Endodermal cell (in vitro differentiated cells): ENCODE measurements at regions not wholly inside any gene's neighbourhood (a gene's known extent, or its start where the extent isn't known, plus 50 kb on each side); places are given as distances from the start of the nearest gene placed in this dataset.
"Not testable (repeated sequence)": the region's sequence is repeated elsewhere in the genome, so short reads cannot be mapped to it uniquely, and the experiment has no call there.

Source experiments
- DNase-seq: peaks from one replicate; pipeline ENCODE4 v3.0.0-alpha.2; 2017
- H3K27ac ChIP-seq: 2 replicates; pipeline ENCODE4 v1.5.1; 2013; ENCODE audit warnings: mild to moderate bottlenecking, low read depth, low read length, moderate library complexity
- H3K27me3 ChIP-seq: 2 replicates; pipeline ENCODE4 v1.6.1; 2013; ENCODE audit warnings: mild to moderate bottlenecking, low read length, moderate library complexity; ENCODE audit not compliant: insufficient read depth, control insufficient read depth, poor library complexity, severe bottlenecking
- H3K36me3 ChIP-seq: 2 replicates; pipeline ENCODE4 v1.7.0; 2013; ENCODE audit warnings: mild to moderate bottlenecking, low read length, moderate library complexity; ENCODE audit not compliant: control insufficient read depth, insufficient read depth
- H3K4me1 ChIP-seq: one replicate; pipeline ENCODE4 v1.7.0; 2013; ENCODE audit warnings: low read length; ENCODE audit not compliant: control insufficient read depth, insufficient read depth
- H3K4me3 ChIP-seq: 2 replicates; pipeline ENCODE4 v1.5.1; 2013; ENCODE audit warnings: mild to moderate bottlenecking, low read length, moderate library complexity
- H3K9ac ChIP-seq: 2 replicates; pipeline ENCODE4 v1.6.1; 2013; ENCODE audit warnings: mild to moderate bottlenecking, low read length, moderate library complexity; ENCODE audit not compliant: poor library complexity, severe bottlenecking; ENCODE audit errors: extremely low read depth
- H3K9me3 ChIP-seq: 2 replicates; pipeline ENCODE4 v1.6.1; 2013; ENCODE audit warnings: mild to moderate bottlenecking, low read length, moderate library complexity; ENCODE audit not compliant: control insufficient read depth
- H3K27ac Mint-ChIP-seq: 2 replicates; pipeline ENCODE4 v1.8.0; 2020; ENCODE audit warnings: mixed read lengths
- H3K27me3 Mint-ChIP-seq: 2 replicates; pipeline ENCODE4 v1.8.0; 2021; ENCODE audit warnings: mild to moderate bottlenecking, mixed read lengths; ENCODE audit not compliant: insufficient read depth
- H3K36me3 Mint-ChIP-seq: 2 replicates; pipeline ENCODE4 v1.8.0; 2020; ENCODE audit warnings: low read depth, mixed read lengths
- H3K4me1 Mint-ChIP-seq: 2 replicates; pipeline ENCODE4 v1.8.0; 2020; ENCODE audit warnings: mixed read lengths
- H3K4me3 Mint-ChIP-seq: 2 replicates; pipeline ENCODE4 v1.8.0; 2020; ENCODE audit warnings: mild to moderate bottlenecking, moderate library complexity, mixed read lengths
- H3K9me3 Mint-ChIP-seq: 2 replicates; pipeline ENCODE4 v1.8.0; 2020; ENCODE audit warnings: mild to moderate bottlenecking, mixed read lengths
- CTCF ChIP-seq: fragments of 200-600 bp; sonication (generic); conservative IDR thresholded peaks from 2 replicates; pipeline ENCODE4 v1.5.0; 2021; ENCODE audit warnings: antibody characterized with exemption, mild to moderate bottlenecking
- WGBS, 2 experiments: methylation state at CpG; one replicate each; pipeline versions ENCODE4 v1.1.5 to v1.1.7; 2013; ENCODE audit warnings: missing lambda C conversion rate in 2 of 2, mixed read lengths in 1 of 2; ENCODE audit not compliant: insufficient coverage in 1 of 2, insufficient read length in 1 of 2; 5-methylcytosine and 5-hydroxymethylcytosine counted together

GRCh38 chrX:821327-822107 is 190.9 kb downstream of the SHOX start:
- Histone ChIP-seq H3K36me3 (no peaks in the 10 kb centered on the region), H3K4me3 (no peak overlapping the region), H3K9me3 (no peaks in the 10 kb centered on the region), H3K4me1 (no peaks in the 10 kb centered on the region), H3K27ac (no peak overlapping the region), H3K27me3 (no peaks in the 10 kb centered on the region), H3K9ac (no peak overlapping the region)
- no peak for TF ChIP-seq CTCF
- H3K27ac Mint-ChIP-seq, result no peak overlapping the region
- 86 to 98% methylated on average over 10 to 12 of the region's 12 CpGs for WGBS, 2 experiments
- H3K27me3 Mint-ChIP-seq, result no peaks in the 10 kb centered on the region
- H3K4me1 Mint-ChIP-seq, result no peaks in the 10 kb centered on the region
- no peak overlapping the region for H3K4me3 Mint-ChIP-seq
- H3K36me3 Mint-ChIP-seq, result no peaks in the 10 kb centered on the region
- peaks cover 6% of the 10 kb centered on the region for H3K9me3 Mint-ChIP-seq
- no peak for DNase-seq

GRCh38 chrX:819684-820083 is 189.1 kb downstream of the SHOX start:
- peak; percentile 22 for DNase-seq
- H3K4me1 ChIP-seq, result no peaks in the 10 kb centered on the region
- peaks cover 4% of the 10 kb centered on the region for H3K27me3 Mint-ChIP-seq
- H3K9me3 ChIP-seq, result no peaks in the 10 kb centered on the region
- no peaks in the 10 kb centered on the region for H3K36me3 ChIP-seq
- peaks cover 11% of the 10 kb centered on the region for H3K9me3 Mint-ChIP-seq
- H3K4me3 Mint-ChIP-seq, result no peak overlapping the region
- H3K27me3 ChIP-seq, result no peaks in the 10 kb centered on the region
- no peaks in the 10 kb centered on the region for H3K36me3 Mint-ChIP-seq
- no peak for TF ChIP-seq CTCF
- H3K4me1 Mint-ChIP-seq, result no peaks in the 10 kb centered on the region
- H3K27ac Mint-ChIP-seq, result no peak overlapping the region
- H3K27ac ChIP-seq, result no peak overlapping the region
- no peak overlapping the region for H3K9ac ChIP-seq
- H3K4me3 ChIP-seq, result no peak overlapping the region
- 92 to 100% methylated on average over 14 to 15 of the region's 15 CpGs for WGBS, 2 experiments

- TF ChIP-seq CTCF, result no peak
- Histone ChIP-seq H3K27ac (no peak overlapping the region), H3K4me1 (no peaks in the 10 kb centered on the region), H3K9me3 (no peaks in the 10 kb centered on the region), H3K27me3 (no peaks in the 10 kb centered on the region), H3K36me3 (no peaks in the 10 kb centered on the region), H3K9ac (no peak overlapping the region), H3K4me3 (no peak overlapping the region)
- Mint-ChIP-seq H3K4me3 (no peak overlapping the region), H3K9me3 (peaks cover 9% of the 10 kb centered on the region), H3K4me1 (no peaks in the 10 kb centered on the region), H3K27ac (no peak overlapping the region), H3K36me3 (no peaks in the 10 kb centered on the region), H3K27me3 (peaks cover 5% of the 10 kb centered on the region)
- DNase-seq, result peak; percentile 35
- 85 to 94% methylated on average over 5 to 6 of the region's 9 CpGs for WGBS, 2 experiments
Observed at GRCh38 chrX:817759-818300, 187.2 kb downstream of the SHOX start.

GRCh38 chrX:817147-817546 is 186.6 kb downstream of the SHOX start:
- H3K27me3 Mint-ChIP-seq, H3K27ac ChIP-seq, H3K9ac ChIP-seq, H3K4me3 Mint-ChIP-seq, H3K27ac Mint-ChIP-seq, H3K27me3 ChIP-seq, H3K4me1 ChIP-seq, H3K9me3 Mint-ChIP-seq, H3K36me3 ChIP-seq, H3K4me1 Mint-ChIP-seq, H3K9me3 ChIP-seq, H3K36me3 Mint-ChIP-seq, H3K4me3 ChIP-seq: not testable (repeated sequence)
- WGBS, 2 experiments, result 91 to 95% methylated on average over 8 to 9 of the region's 9 CpGs
- peak; percentile 7 for DNase-seq
